ENCODE measurements at regions not wholly inside any gene's neighbourhood (a gene's known extent, or its start where the extent isn't known, plus 50 kb on each side); places are given as distances from the start of the nearest gene placed in this dataset.
A peak's percentile ranks its signal among the peaks of the same experiment; 100 is the strongest.

DNA sequence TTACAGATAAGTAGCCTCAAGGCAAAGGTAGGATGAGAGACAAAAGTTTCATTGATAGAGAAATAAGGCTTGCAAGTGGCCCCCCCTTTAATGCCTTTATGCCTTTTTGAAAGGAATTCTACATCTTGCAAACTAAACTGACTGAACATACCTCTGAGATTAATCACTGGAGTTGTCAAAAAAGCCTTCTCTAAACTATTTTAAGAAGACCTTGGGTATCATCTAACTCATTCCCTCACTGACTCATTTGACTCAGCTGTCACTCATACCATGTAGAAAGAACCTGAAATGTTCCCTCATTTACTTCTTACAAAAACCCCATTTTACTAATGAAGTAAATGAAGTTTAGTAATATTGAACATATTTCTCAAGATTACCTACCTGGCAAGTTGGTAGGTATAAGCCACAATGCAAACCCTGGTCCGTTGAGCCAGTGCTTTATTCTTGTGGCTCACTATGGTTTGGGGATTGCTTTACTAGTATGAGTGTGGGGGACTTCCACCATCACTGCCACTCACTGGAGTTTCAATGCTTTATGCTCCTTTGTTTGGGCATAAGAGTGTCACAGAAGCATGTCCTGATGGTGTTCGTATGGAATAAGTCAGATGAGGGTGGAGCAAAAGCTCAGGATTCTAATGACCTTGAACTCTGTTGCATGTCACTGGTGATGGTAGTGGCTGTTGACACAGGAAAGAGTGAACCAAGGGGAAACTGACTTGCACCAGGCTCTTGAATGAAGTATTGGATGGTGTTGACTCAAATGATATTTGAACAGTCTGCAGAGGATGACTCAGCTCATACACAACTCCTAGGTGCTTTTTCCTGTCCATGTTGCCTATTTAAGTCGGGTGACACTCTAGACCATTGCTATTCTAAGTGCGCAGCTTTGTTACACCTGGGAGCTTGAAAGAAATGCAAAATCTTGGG, 305.5 kb upstream of the EMCN start:
- Histone ChIP-seq H3K4me1 (replicated peaks; ENCODE audit: insufficient read depth) (peaks cover 11% of the 10 kb centered on the region; the same call in 1 of the 2 replicates), H2AFZ (no peak overlapping the region), H3K27ac (no peak overlapping the region), H3K4me3 (no peak overlapping the region), H3K27me3 (ENCODE audit: insufficient read depth, low read depth) (no peaks in the 10 kb centered on the region), H3K36me3 (ENCODE audit: low read depth) (no peaks in the 10 kb centered on the region), H4K20me1 (ENCODE audit: insufficient read depth) (no peaks in the 10 kb centered on the region), H3K79me2 (ENCODE audit: low read depth) (no peaks in the 10 kb centered on the region), H3K9me2 (ENCODE audit: insufficient read depth) (no peaks in the 10 kb centered on the region), H3K4me2 (no peak overlapping the region), H3K9me3 (ENCODE audit: insufficient read depth, low read depth) (no peaks in the 10 kb centered on the region), H3F3A (ENCODE audit: insufficient read depth, low read depth) (no peaks in the 10 kb centered on the region)
- peak in 1 of 2 experiments; percentile 51 for DNase-seq
- intact Hi-C loops (cut with micrococcal nuclease; ENCODE audit: unreplicated experiment), result loop anchor here (1.0 kb wide), 1 partner anchor 45 kb away; no protein-coding TSS in a partner anchor
- TF ChIP-seq CTCF (conservative IDR thresholded peaks at IDR 0.05) (no peak), EZH2 (IDR thresholded peaks at IDR 0.05; ENCODE audit: low read depth) (no peak)
- CTCF ChIA-PET, result no interaction called here
- POLR2A ChIA-PET (ENCODE audit: unreplicated experiment), result no interaction called here
- BruUV-seq (replicated peaks), result no TSS peak

- intact Hi-C loops (cut with micrococcal nuclease; ENCODE audit: unreplicated experiment), result no loop called here
These were observed 302.4 kb upstream of the EMCN start for GRCh38 chr4:100820249-100820648.

GRCh38 chr4:100819505-100819904, 301.7 kb upstream of the EMCN start:
- Histone ChIP-seq H3K27me3 (ENCODE audit: insufficient read depth, low read depth) (no peaks in the 10 kb centered on the region), H3K27ac (no peak overlapping the region), H4K20me1 (ENCODE audit: insufficient read depth) (no peaks in the 10 kb centered on the region), H3K4me2 (no peak overlapping the region), H3K9me3 (ENCODE audit: insufficient read depth, low read depth) (no peaks in the 10 kb centered on the region), H3K36me3 (ENCODE audit: low read depth) (no peaks in the 10 kb centered on the region), H3K79me2 (ENCODE audit: low read depth) (no peaks in the 10 kb centered on the region), H3K4me1 (replicated peaks; ENCODE audit: insufficient read depth) (peaks cover 11% of the 10 kb centered on the region; the same call in 1 of the 2 replicates), H2AFZ (no peak overlapping the region), H3K4me3 (no peak overlapping the region), H3K9me2 (ENCODE audit: insufficient read depth) (no peaks in the 10 kb centered on the region), H3F3A (ENCODE audit: insufficient read depth, low read depth) (no peaks in the 10 kb centered on the region)
- intact Hi-C loops (cut with micrococcal nuclease; ENCODE audit: unreplicated experiment), result no loop called here
- TF ChIP-seq CTCF (conservative IDR thresholded peaks at IDR 0.05) (no peak), EZH2 (IDR thresholded peaks at IDR 0.05; ENCODE audit: low read depth) (no peak)
- ChIA-PET POLR2A (ENCODE audit: unreplicated experiment) (no interaction called here), CTCF (no interaction called here)
- no TSS peak for BruUV-seq (replicated peaks)
- DNase-seq, result no peak

More at GRCh38 chr4:100820249-100820648, 302.4 kb upstream of the EMCN start:
- Histone ChIP-seq H3K4me2 (no peak overlapping the region), H3K36me3 (ENCODE audit: low read depth) (no peaks in the 10 kb centered on the region), H3K4me3 (no peak overlapping the region), H4K20me1 (ENCODE audit: insufficient read depth) (no peaks in the 10 kb centered on the region), H3K4me1 (replicated peaks; ENCODE audit: insufficient read depth) (peaks cover 11% of the 10 kb centered on the region; the same call in 1 of the 2 replicates), H3F3A (ENCODE audit: insufficient read depth, low read depth) (no peaks in the 10 kb centered on the region), H3K9me3 (ENCODE audit: insufficient read depth, low read depth) (no peaks in the 10 kb centered on the region), H3K27ac (no peak overlapping the region), H2AFZ (no peak overlapping the region), H3K9me2 (ENCODE audit: insufficient read depth) (no peaks in the 10 kb centered on the region), H3K79me2 (ENCODE audit: low read depth) (no peaks in the 10 kb centered on the region), H3K27me3 (ENCODE audit: insufficient read depth, low read depth) (no peaks in the 10 kb centered on the region)
- CTCF ChIA-PET, result no interaction called here
- no TSS peak for BruUV-seq (replicated peaks)
- DNase-seq, result no peak
- POLR2A ChIA-PET (ENCODE audit: unreplicated experiment), result no interaction called here
- no peak for TF ChIP-seq EZH2 (IDR thresholded peaks at IDR 0.05; ENCODE audit: low read depth)
- no peak for TF ChIP-seq CTCF (conservative IDR thresholded peaks at IDR 0.05)
